K562 (cell line): ENCODE measurements at regions not wholly inside any gene's neighbourhood (a gene's known extent, or its start where the extent isn't known, plus 50 kb on each side); places are given as distances from the start of the nearest gene placed in this dataset.

Experiments used
- ATAC-seq: fragments of 200-7000 bp; cut with Tn5 transposase; 3 replicates; pipeline ENCODE4 v1.9.1; 2020; ENCODE audit warnings: moderate library complexity
- BruUV-seq: library from RNA; stranded (reverse); fragments of 400-500 nt; replicated peaks from 2 replicates; lab custom pipeline; 2021; lab: Mats Ljungman, UMichigan
- CTCF ChIA-PET: fragments of 300-600 bp; formaldehyde crosslinking; extraction: SDS; loops from one replicate; lab custom pipeline; 2021; ENCODE audit warnings: low intra/inter-chr PET ratio; lab: Yijun Ruan, JAX
- POLR2A ChIA-PET: fragments of 300-600, 350-650 bp; sonication (Branson Sonifier 250); formaldehyde crosslinking; extraction: SDS; loops from one replicate; lab custom pipeline; 2021; ENCODE audit warnings: antibody characterized with exemption, inconsistent platforms; lab: Yijun Ruan, JAX
- DNase-seq, 4 experiments: peaks; one replicate each; pipeline versions ENCODE4 v3.0.0 to v3.0.0-alpha.2; 2011 to 2018; ENCODE audit warnings: low spot score in 3 of 4, mixed read lengths in 3 of 4; ENCODE audit errors: extremely low read depth in 1 of 4
- FAIRE-seq: peaks from 2 replicates; lab custom pipeline; 2011; peaks lifted over from hg19 to GRCh38; lab: Jason Lieb, UNC
- H2AFZ ChIP-seq: 2 replicates; pipeline ENCODE4 v1.6.0; 2011; ENCODE audit warnings: low read depth, low read length, control low read depth, inconsistent platforms
- H3K27ac ChIP-seq: fragments of 200-600 bp; 3 replicates; pipeline ENCODE4 v1.8.0; 2011; ENCODE audit warnings: low read depth, mild to moderate bottlenecking, control low read depth, inconsistent platforms, low read length, moderate library complexity, mixed read lengths; ENCODE audit errors: extremely low read depth
- H3K27me3 ChIP-seq, 2 experiments: fragments of 300-600 bp in 1 of 2; 2 replicates in 1 of 2; 3 replicates in 1 of 2; pipeline versions ENCODE4 v1.6.0 to v1.8.0; 2011; ENCODE audit warnings: inconsistent platforms in 2 of 2, low read length in 2 of 2, mild to moderate bottlenecking in 1 of 2, mixed read lengths in 1 of 2, moderate library complexity in 1 of 2; ENCODE audit not compliant: control insufficient read depth in 2 of 2, insufficient read depth in 2 of 2
- H3K36me3 ChIP-seq: fragments of 300-600 bp; 3 replicates; pipeline ENCODE4 v1.8.0; 2011; ENCODE audit warnings: mild to moderate bottlenecking, low read length, inconsistent platforms; ENCODE audit not compliant: control insufficient read depth, insufficient read depth
- H3K4me1 ChIP-seq, 2 experiments: fragments of 200-600 bp in 1 of 2; replicated peaks in 1 of 2; 2 replicates in 1 of 2; 3 replicates in 1 of 2; pipeline versions ENCODE4 v1.5.1 to v1.8.0; 2011; ENCODE audit warnings: inconsistent platforms in 2 of 2, low read length in 2 of 2, mild to moderate bottlenecking in 1 of 2, mixed read lengths in 1 of 2, moderate library complexity in 1 of 2; ENCODE audit not compliant: control insufficient read depth in 2 of 2, insufficient read depth in 2 of 2
- H3K4me2 ChIP-seq: 2 replicates; pipeline ENCODE4 v1.6.1; 2011; ENCODE audit warnings: low read length, control low read depth, inconsistent platforms, mixed read lengths; ENCODE audit not compliant: insufficient read depth
- H3K4me3 ChIP-seq: fragments of 200-600 bp; sonication (generic), shearing (Covaris generic); 2 replicates; pipeline ENCODE4 v1.5.1; 2016; ENCODE audit warnings: control low read depth, inconsistent platforms
- H3K79me2 ChIP-seq: fragments of 200-600 bp; 3 replicates; pipeline ENCODE4 v1.8.0; 2011; ENCODE audit warnings: low read length, inconsistent platforms; ENCODE audit not compliant: control insufficient read depth, insufficient read depth
- H3K9ac ChIP-seq, 2 experiments: 2 replicates each; pipeline versions ENCODE4 v1.6.0 to v1.6.1; 2011; ENCODE audit warnings: low read depth in 2 of 2, low read length in 2 of 2, control low read depth in 1 of 2, inconsistent platforms in 1 of 2, mild to moderate bottlenecking in 1 of 2, mixed read lengths in 1 of 2; ENCODE audit not compliant: insufficient read depth in 1 of 2
- H3K9me1 ChIP-seq: one replicate; pipeline ENCODE4 v1.6.0; 2011; ENCODE audit warnings: inconsistent platforms, mild to moderate bottlenecking, low read length, moderate library complexity; ENCODE audit not compliant: control insufficient read depth, insufficient read depth
- H3K9me3 ChIP-seq: replicated peaks from 2 replicates; pipeline ENCODE4 v1.5.1; 2011; ENCODE audit warnings: low read depth, low read length, inconsistent platforms; ENCODE audit not compliant: control insufficient read depth, insufficient read depth
- H4K20me1 ChIP-seq: replicated peaks from 2 replicates; pipeline ENCODE4 v1.6.1; 2011; ENCODE audit warnings: low read length, inconsistent platforms, mixed read lengths; ENCODE audit not compliant: control insufficient read depth, insufficient read depth
- ATF1 ChIP-seq, 2 experiments: fragments of 450-650 bp in 1 of 2; IDR thresholded peaks; 2 replicates each; pipeline ENCODE4 v1.6.1; 2016; ENCODE audit warnings: missing compliant biosample characterization in 1 of 2, missing genetic modification characterization in 1 of 2
- FOXA1 ChIP-seq: fragments of 450-650 bp; IDR thresholded peaks from 2 replicates; pipeline ENCODE4 v1.6.1; 2016; ENCODE audit warnings: mild to moderate bottlenecking, borderline replicate concordance
- GTF2A2 ChIP-seq: IDR thresholded peaks from 2 replicates; pipeline ENCODE4 v1.6.1; 2016; ENCODE audit warnings: mild to moderate bottlenecking, missing genetic modification characterization, missing compliant biosample characterization
- HMG20B ChIP-seq: fragments of 250-450 bp; sonication (Bioruptor Pico); IDR thresholded peaks from 2 replicates; pipeline ENCODE4 v1.5.0; 2021; ENCODE audit warnings: mild to moderate bottlenecking
- JUNB ChIP-seq: fragments of 450-650 bp; formaldehyde crosslinking; conservative IDR thresholded peaks from 2 replicates; pipeline ENCODE4 v1.4.0; 2020; ENCODE audit warnings: mild to moderate bottlenecking
- NFE2 ChIP-seq: IDR thresholded peaks from 2 replicates; pipeline ENCODE4 v1.6.1; 2014; ENCODE audit warnings: antibody characterized with exemption, low read depth
- TAF7 ChIP-seq: fragments of 450-650 bp; IDR thresholded peaks from 2 replicates; pipeline ENCODE4 v1.6.1; 2016; ENCODE audit warnings: missing genetic modification characterization, missing compliant biosample characterization
- TAL1 ChIP-seq: fragments of 450-650 bp; IDR thresholded peaks from 2 replicates; pipeline ENCODE4 v1.6.1; 2016; ENCODE audit warnings: mild to moderate bottlenecking
- ZBTB7A ChIP-seq: IDR thresholded peaks from 2 replicates; pipeline ENCODE4 v1.6.1; 2011; ENCODE audit warnings: low read depth, mild to moderate bottlenecking, low read length, moderate library complexity, borderline replicate concordance; ENCODE audit not compliant: control insufficient read depth
- ZNF146 ChIP-seq: IDR thresholded peaks from one replicate; pipeline ENCODE4 v1.6.1; 2018; ENCODE audit warnings: missing compliant biosample characterization; ENCODE audit not compliant: unreplicated experiment
- ZNF263 ChIP-seq: sonication (generic); formaldehyde crosslinking; IDR thresholded peaks from 2 replicates; pipeline ENCODE4 v1.8.0; 2022; ENCODE audit warnings: mild to moderate bottlenecking, missing genetic modification reagents, borderline replicate concordance
- ZNF445 ChIP-seq: fragments of 250-450 bp; sonication (Bioruptor Pico); IDR thresholded peaks from 2 replicates; pipeline ENCODE4 v1.4.0; 2020; ENCODE audit warnings: low read depth, mild to moderate bottlenecking, moderate library complexity
- ZNF668 ChIP-seq: fragments of 250-450 bp; sonication (Bioruptor Pico); IDR thresholded peaks from 2 replicates; pipeline ENCODE4 v1.8.0; 2022; ENCODE audit warnings: mild to moderate bottlenecking, inconsistent platforms
- ZNF764 ChIP-seq: fragments of 250-450 bp; sonication (Bioruptor Pico); IDR thresholded peaks from 2 replicates; pipeline ENCODE4 v1.4.0; 2020; ENCODE audit warnings: low read depth, mild to moderate bottlenecking, moderate library complexity
- whole genome bisulfite sequencing: fragments of 100-300 bp; shearing (Covaris generic); methylation state at CpG from one replicate; pipeline ENCODE4 v1.1.6; 2016; ENCODE audit warnings: low coverage, mixed read lengths; ENCODE audit not compliant: insufficient coverage; ENCODE audit errors: missing lambda C conversion rate; 5-methylcytosine and 5-hydroxymethylcytosine counted together
- in situ Hi-C: fragments of 300-500 bp; cut with MboI; formaldehyde crosslinking; loops from 4 replicates; pipeline ENCODE4 v1.15.0; 2018; ENCODE audit warnings: inconsistent platforms, mixed read lengths
- intact Hi-C: fragments of 100-400 bp; cut with micrococcal nuclease; formaldehyde crosslinking; loops from 2 replicates; pipeline ENCODE4 v1.14.2; 2022

GRCh38 chr7:27374958-27375841, 132.6 kb downstream of the EVX1 start:
- intact Hi-C loops, result no loop called here
- BruUV-seq, result no TSS peak
- H3K27me3 ChIP-seq, result no peaks in the 10 kb centered on the region

More at GRCh38 chr7:27374958-27375841, 132.6 kb downstream of the EVX1 start:
- no peak overlapping the region for H3K4me2 ChIP-seq
- no peak for TF ChIP-seq TAF7
- no peak for TF ChIP-seq TAL1
- TF ChIP-seq ZNF764, result no peak
- TF ChIP-seq ZNF146 (CRISPR knock-in tag), result no peak
- no peak for TF ChIP-seq JUNB (CRISPR knock-in tag)
- TF ChIP-seq ATF1 (CRISPR knock-in tag; IDR thresholded peaks at IDR 0.05), result no peak
- TF ChIP-seq ATF1 (tag; IDR thresholded peaks at IDR 0.05), result no peak
- TF ChIP-seq HMG20B (CRISPR knock-in tag), result no peak
- no peak for TF ChIP-seq ZNF668
- no peak for TF ChIP-seq ZBTB7A
- TF ChIP-seq GTF2A2 (tag), result no peak
- no peak for TF ChIP-seq ZNF263
- no peak for TF ChIP-seq FOXA1
- TF ChIP-seq NFE2, result no peak
- no peak for TF ChIP-seq ZNF445
- no peaks in the 10 kb centered on the region for H3K79me2 ChIP-seq
- H3K9me1 ChIP-seq, result no peaks in the 10 kb centered on the region
- DNase-seq, result no peak
- H3K9ac ChIP-seq, result no peak overlapping the region
- H3K4me3 ChIP-seq, result no peak overlapping the region
- no peaks in the 10 kb centered on the region; a peak in 2 of 5 replicates for H3K4me1 ChIP-seq
- no peak for ATAC-seq
- in situ Hi-C loops, result no loop called here
- H3K9me3 ChIP-seq, result no peaks in the 10 kb centered on the region
- no peak overlapping the region for H2AFZ ChIP-seq
- no peaks in the 10 kb centered on the region for H4K20me1 ChIP-seq
- 12% methylated on average over 6 of the region's 6 CpGs for WGBS
- H3K36me3 ChIP-seq, result no peaks in the 10 kb centered on the region
- H3K27ac ChIP-seq, result no peak overlapping the region
- CTCF ChIA-PET, result no interaction called here
- FAIRE-seq, result no peak
- POLR2A ChIA-PET, result interaction anchor here (0.7 kb wide), 1 partner anchor 196 kb away, joined by 3 read pairs; no protein-coding TSS in a partner anchor
